ENCODE measurements at regions not wholly inside any gene's neighbourhood (a gene's known extent, or its start where the extent isn't known, plus 50 kb on each side); places are given as distances from the start of the nearest gene placed in this dataset.
"Not testable (repeated sequence)": the region's sequence is repeated elsewhere in the genome, so short reads cannot be mapped to it uniquely, and the experiment has no call there.

GRCh38 chr19:27858981-27859581, 1353.9 kb downstream of the UQCRFS1 start:
- DNase-seq (ENCODE audit: low read depth in 3 of 3, low spot score in 2 of 3): no peak

- not testable (repeated sequence) for DNase-seq (ENCODE audit: low read depth in 3 of 3, low spot score in 2 of 3)
These were observed 1360.0 kb downstream of the UQCRFS1 start for GRCh38 chr19:27852931-27853330.

GRCh38 chr19:27851543-27852060, 1361.3 kb downstream of the UQCRFS1 start:
- DNase-seq (ENCODE audit: low read depth in 3 of 3, low spot score in 2 of 3): no peak

GRCh38 chr19:27851002-27851481, 1361.9 kb downstream of the UQCRFS1 start:
- DNase-seq (ENCODE audit: low read depth in 3 of 3, low spot score in 2 of 3): no peak

- no peak for DNase-seq (ENCODE audit: low read depth in 3 of 3, low spot score in 2 of 3)
These were observed 1366.0 kb downstream of the UQCRFS1 start for GRCh38 chr19:27846944-27847343.

- no peak for DNase-seq (ENCODE audit: low read depth in 3 of 3, low spot score in 2 of 3)
These were observed 1368.7 kb downstream of the UQCRFS1 start for GRCh38 chr19:27844261-27844660.

GRCh38 chr19:27843861-27844260, 1369.1 kb downstream of the UQCRFS1 start:
- no peak for DNase-seq (ENCODE audit: low read depth in 3 of 3, low spot score in 2 of 3)

GRCh38 chr19:27833031-27833430, 1379.9 kb downstream of the UQCRFS1 start:
- no peak for DNase-seq (ENCODE audit: low read depth in 3 of 3, low spot score in 2 of 3)

GRCh38 chr19:27828829-27829228, 1384.1 kb downstream of the UQCRFS1 start:
- no peak for DNase-seq (ENCODE audit: low read depth in 3 of 3, low spot score in 2 of 3)

GRCh38 chr19:27824108-27824507, 1388.8 kb downstream of the UQCRFS1 start:
- DNase-seq (ENCODE audit: low read depth in 3 of 3, low spot score in 2 of 3): no peak

GRCh38 chr19:27822336-27822735, 1390.6 kb downstream of the UQCRFS1 start:
- DNase-seq (ENCODE audit: low read depth in 3 of 3, low spot score in 2 of 3): no peak

- no peak for DNase-seq (ENCODE audit: low read depth in 3 of 3, low spot score in 2 of 3)
These were observed 1391.4 kb downstream of the UQCRFS1 start for GRCh38 chr19:27821418-27822018.

GRCh38 chr19:27815985-27816384, 1397.0 kb downstream of the UQCRFS1 start:
- no peak for DNase-seq (ENCODE audit: low read depth in 3 of 3, low spot score in 2 of 3)

GRCh38 chr19:27814834-27815233, 1398.1 kb downstream of the UQCRFS1 start:
- DNase-seq (ENCODE audit: low read depth in 3 of 3, low spot score in 2 of 3): not testable (repeated sequence)

GRCh38 chr19:27814274-27814673, 1398.7 kb downstream of the UQCRFS1 start:
- not testable (repeated sequence) for DNase-seq (ENCODE audit: low read depth in 3 of 3, low spot score in 2 of 3)

GRCh38 chr19:27806471-27807070, 1406.4 kb downstream of the UQCRFS1 start:
- no peak for DNase-seq (ENCODE audit: low read depth in 3 of 3, low spot score in 2 of 3)

GRCh38 chr19:27805848-27806247, 1407.1 kb downstream of the UQCRFS1 start:
- no peak for DNase-seq (ENCODE audit: low read depth in 3 of 3, low spot score in 2 of 3)

- not testable (repeated sequence) for DNase-seq (ENCODE audit: low read depth in 3 of 3, low spot score in 2 of 3)
These were observed 1410.7 kb downstream of the UQCRFS1 start for GRCh38 chr19:27802293-27802692.

- no peak for DNase-seq (ENCODE audit: low read depth in 3 of 3, low spot score in 2 of 3)
These were observed 1416.4 kb downstream of the UQCRFS1 start for GRCh38 chr19:27796540-27796939.

- no peak for DNase-seq (ENCODE audit: low read depth in 3 of 3, low spot score in 2 of 3)
These were observed 1416.9 kb downstream of the UQCRFS1 start for GRCh38 chr19:27796073-27796472.

GRCh38 chr19:27795369-27795768, 1417.6 kb downstream of the UQCRFS1 start:
- no peak for DNase-seq (ENCODE audit: low read depth in 3 of 3, low spot score in 2 of 3)
